Right atrium auricular region (tissue), 2 donors: ENCODE measurements at regions not wholly inside any gene's neighbourhood (a gene's known extent, or its start where the extent isn't known, plus 50 kb on each side); places are given as distances from the start of the nearest gene placed in this dataset.
"Not testable (repeated sequence)": the region's sequence is repeated elsewhere in the genome, so short reads cannot be mapped to it uniquely, and the experiment has no call there.

Experiments
- DNase-seq: peaks from one replicate; pipeline ENCODE4 v3.0.0-alpha.2; 2019; ENCODE audit warnings: low spot score
- H3K27ac ChIP-seq, 2 donors: fragments of 200-600 bp; sonication (generic); 1 replicate in 1 of 2; 2 replicates in 1 of 2; pipeline ENCODE4 v1.5.1; 2016 to 2019
- H3K27me3 ChIP-seq, 2 donors: fragments of 200-600 bp; sonication (generic); one replicate each; pipeline versions ENCODE4 v1.5.1 to v1.6.0; 2017 to 2019
- H3K36me3 ChIP-seq: fragments of 200-600 bp; sonication (generic); one replicate; pipeline ENCODE4 v1.5.1; 2016
- H3K4me1 ChIP-seq, 2 donors: fragments of 200-600 bp; sonication (generic); one replicate each; pipeline versions ENCODE4 v1.5.1 to v1.6.0; 2017 to 2019
- H3K4me3 ChIP-seq, 2 donors: fragments of 200-600 bp; sonication (generic); 1 replicate in 1 of 2; 2 replicates in 1 of 2; pipeline ENCODE4 v1.5.1; 2017 to 2019; ENCODE audit warnings: mild to moderate bottlenecking in 1 of 2, moderate library complexity in 1 of 2
- H3K9me3 ChIP-seq, 2 donors: fragments of 200-600 bp; sonication (generic); one replicate each; pipeline ENCODE4 v1.5.1; 2019
- TF ChIP-seq, protein P1 (sequence below), 2 donors: fragments of 200-600 bp; sonication (generic); IDR thresholded peaks; one replicate each; pipeline ENCODE4 v1.5.1; 2019; ENCODE audit warnings: antibody characterized with exemption in 2 of 2

GRCh38 chr2:83224591-83225200 is 1234.4 kb downstream of the SUCLG1 start:
- DNase-seq, result no peak
- Histone ChIP-seq H3K4me3 (no peak overlapping the region), H3K27ac (no peak overlapping the region), H3K4me1 (no peaks in the 10 kb centered on the region), H3K27me3 (no peaks in the 10 kb centered on the region), H3K36me3 (no peaks in the 10 kb centered on the region), H3K9me3 (no peaks in the 10 kb centered on the region)
- TF ChIP-seq, protein P1, sequence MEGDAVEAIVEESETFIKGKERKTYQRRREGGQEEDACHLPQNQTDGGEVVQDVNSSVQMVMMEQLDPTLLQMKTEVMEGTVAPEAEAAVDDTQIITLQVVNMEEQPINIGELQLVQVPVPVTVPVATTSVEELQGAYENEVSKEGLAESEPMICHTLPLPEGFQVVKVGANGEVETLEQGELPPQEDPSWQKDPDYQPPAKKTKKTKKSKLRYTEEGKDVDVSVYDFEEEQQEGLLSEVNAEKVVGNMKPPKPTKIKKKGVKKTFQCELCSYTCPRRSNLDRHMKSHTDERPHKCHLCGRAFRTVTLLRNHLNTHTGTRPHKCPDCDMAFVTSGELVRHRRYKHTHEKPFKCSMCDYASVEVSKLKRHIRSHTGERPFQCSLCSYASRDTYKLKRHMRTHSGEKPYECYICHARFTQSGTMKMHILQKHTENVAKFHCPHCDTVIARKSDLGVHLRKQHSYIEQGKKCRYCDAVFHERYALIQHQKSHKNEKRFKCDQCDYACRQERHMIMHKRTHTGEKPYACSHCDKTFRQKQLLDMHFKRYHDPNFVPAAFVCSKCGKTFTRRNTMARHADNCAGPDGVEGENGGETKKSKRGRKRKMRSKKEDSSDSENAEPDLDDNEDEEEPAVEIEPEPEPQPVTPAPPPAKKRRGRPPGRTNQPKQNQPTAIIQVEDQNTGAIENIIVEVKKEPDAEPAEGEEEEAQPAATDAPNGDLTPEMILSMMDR (IDR thresholded peaks at IDR 0.05), result no peak

DNA sequence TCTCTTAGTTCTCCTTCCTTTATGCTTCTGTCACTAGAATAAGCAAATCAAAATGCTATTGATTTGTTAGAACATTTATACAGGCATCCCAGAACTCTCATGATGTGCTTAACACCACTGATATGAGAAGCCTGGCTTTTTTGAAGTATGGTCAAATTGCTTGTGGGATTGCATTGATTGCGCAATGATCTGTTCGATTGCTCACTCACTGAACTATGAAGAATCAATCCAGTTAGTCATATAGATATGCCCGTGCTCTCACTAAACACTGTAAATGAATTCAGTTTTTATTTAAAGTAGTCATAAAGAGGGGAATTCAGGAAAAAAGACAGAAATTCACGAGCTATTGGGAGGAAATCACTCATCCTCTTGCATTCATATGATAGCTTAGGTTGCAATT is 1237.8 kb downstream of the SUCLG1 start:
- Histone ChIP-seq H3K36me3 (no peaks in the 10 kb centered on the region), H3K4me1 (no peaks in the 10 kb centered on the region), H3K27me3 (no peaks in the 10 kb centered on the region), H3K4me3 (no peak overlapping the region), H3K9me3 (no peaks in the 10 kb centered on the region), H3K27ac (no peak overlapping the region)
- TF ChIP-seq, protein P1 (IDR thresholded peaks at IDR 0.05), result no peak
- DNase-seq, result no peak

- no peak for DNase-seq
- TF ChIP-seq, protein P1 (IDR thresholded peaks at IDR 0.05), result no peak
- H3K9me3 ChIP-seq, result no peaks in the 10 kb centered on the region
- H3K27me3 ChIP-seq, result no peaks in the 10 kb centered on the region
- H3K36me3 ChIP-seq, result no peaks in the 10 kb centered on the region
- no peak overlapping the region for H3K27ac ChIP-seq
- no peak overlapping the region for H3K4me3 ChIP-seq
- H3K4me1 ChIP-seq, result no peaks in the 10 kb centered on the region
These were observed 1241.2 kb downstream of the SUCLG1 start for GRCh38 chr2:83217854-83218253.

DNA sequence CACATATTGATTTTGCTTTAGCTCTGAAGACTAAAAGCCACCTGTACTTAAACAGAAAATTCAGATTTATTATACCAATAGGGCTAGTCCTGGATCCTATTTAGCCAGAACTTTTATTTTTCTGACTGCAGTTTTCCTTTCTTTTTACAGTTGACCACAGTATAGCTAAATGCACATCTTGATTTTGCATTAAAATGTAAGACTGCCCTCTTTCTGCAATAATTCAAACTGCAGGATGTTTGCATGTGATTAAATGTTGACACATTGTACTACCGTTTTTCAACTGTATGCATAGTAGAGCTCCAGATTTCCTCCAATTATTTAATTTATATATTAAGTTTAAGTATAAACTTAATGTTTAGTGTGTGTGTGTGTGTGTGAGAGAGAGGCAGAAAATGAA is 1262.9 kb downstream of the SUCLG1 start:
- Histone ChIP-seq H3K9me3 (no peaks in the 10 kb centered on the region), H3K4me1 (no peaks in the 10 kb centered on the region), H3K4me3 (no peak overlapping the region), H3K27ac (no peak overlapping the region), H3K36me3 (no peaks in the 10 kb centered on the region), H3K27me3 (no peaks in the 10 kb centered on the region)
- no peak for DNase-seq
- TF ChIP-seq, protein P1 (IDR thresholded peaks at IDR 0.05), result peak; percentile 52 to 73

GRCh38 chr2:83191316-83191715 is 1267.8 kb downstream of the SUCLG1 start:
- TF ChIP-seq, protein P1 (IDR thresholded peaks at IDR 0.05), result no peak
- H3K27me3 ChIP-seq, result no peaks in the 10 kb centered on the region
- no peaks in the 10 kb centered on the region for H3K4me1 ChIP-seq
- H3K9me3 ChIP-seq, result no peaks in the 10 kb centered on the region
- no peak overlapping the region for H3K4me3 ChIP-seq
- H3K27ac ChIP-seq, result no peak overlapping the region
- DNase-seq, result no peak
- no peaks in the 10 kb centered on the region for H3K36me3 ChIP-seq

GRCh38 chr2:83186105-83186760 is 1272.8 kb downstream of the SUCLG1 start:
- H3K4me3 ChIP-seq, result no peak overlapping the region
- DNase-seq, result no peak
- no peaks in the 10 kb centered on the region for H3K9me3 ChIP-seq
- TF ChIP-seq, protein P1 (IDR thresholded peaks at IDR 0.05), result no peak
- H3K4me1 ChIP-seq, result no peaks in the 10 kb centered on the region
- H3K36me3 ChIP-seq, result no peaks in the 10 kb centered on the region
- H3K27ac ChIP-seq, result no peak overlapping the region
- H3K27me3 ChIP-seq, result no peaks in the 10 kb centered on the region

DNA sequence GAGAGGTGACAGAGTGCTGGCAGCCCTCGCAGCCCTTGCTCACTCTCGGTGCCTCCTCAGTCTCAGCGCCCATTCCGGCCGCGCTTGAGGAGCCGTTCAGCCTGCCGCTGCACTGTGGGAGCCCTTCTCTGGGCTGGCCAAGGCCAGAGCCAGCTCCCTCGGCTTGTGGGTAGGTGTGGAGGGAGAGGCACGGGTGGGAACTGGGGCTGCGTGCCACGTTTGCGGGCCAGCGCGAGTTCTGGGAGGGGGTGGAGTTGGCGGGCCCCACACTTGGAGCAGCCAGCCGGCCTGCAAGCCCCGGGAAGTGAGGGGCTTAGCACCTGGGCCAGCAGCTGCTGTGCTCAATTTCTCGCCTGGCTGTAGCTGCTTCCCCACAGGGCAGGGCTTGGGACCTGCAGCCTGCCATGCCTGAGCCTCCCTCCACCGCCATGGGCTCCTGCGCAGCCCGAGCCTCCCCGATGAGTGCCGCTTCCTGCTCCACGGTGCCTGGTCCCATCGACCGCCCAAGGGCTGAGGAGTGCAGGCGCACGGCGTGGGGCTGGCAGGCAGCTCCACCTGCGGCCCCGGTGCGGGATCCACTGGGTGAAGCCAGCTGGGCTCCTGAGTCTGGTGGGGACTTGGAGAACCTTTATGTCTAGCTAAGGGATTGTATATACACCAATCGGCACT is 1278.1 kb downstream of the SUCLG1 start:
- not testable (repeated sequence) for DNase-seq, H3K36me3 ChIP-seq

More for the DNA sequence above, 1278.1 kb downstream of the SUCLG1 start:
- H3K4me1 ChIP-seq, H3K27me3 ChIP-seq, H3K4me3 ChIP-seq, H3K27ac ChIP-seq, H3K9me3 ChIP-seq: not testable (repeated sequence)
